Testis (tissue), 2 donors: ENCODE measurements at regions not wholly inside any gene's neighbourhood (a gene's known extent, or its start where the extent isn't known, plus 50 kb on each side); places are given as distances from the start of the nearest gene placed in this dataset.

Experiments
- DNase-seq: peaks from one replicate; pipeline ENCODE4 v3.0.0-alpha.2; 2019
- H3K27ac ChIP-seq, 2 donors: fragments of 200-600 bp; sonication (generic); one replicate each; pipeline ENCODE4 v1.5.1; 2019
- H3K27me3 ChIP-seq: fragments of 200-600 bp; sonication (generic); one replicate; pipeline ENCODE4 v1.5.1; 2019
- H3K36me3 ChIP-seq: fragments of 200-600 bp; sonication (generic); one replicate; pipeline ENCODE4 v1.5.1; 2017; ENCODE audit warnings: low read depth; ENCODE audit errors: missing control alignments
- H3K4me1 ChIP-seq: fragments of 200-600 bp; sonication (generic); one replicate; pipeline ENCODE4 v1.5.1; 2019
- H3K4me3 ChIP-seq, 2 donors: fragments of 200-600 bp; sonication (generic); one replicate each; pipeline ENCODE4 v1.5.1; 2017 to 2019
- H3K9me3 ChIP-seq: fragments of 200-600 bp; sonication (generic); one replicate; pipeline ENCODE4 v1.5.1; 2017
- CTCF ChIP-seq, 3 experiments: fragments of 450-650 bp in 2 of 3; fragments of 200-600 bp in 1 of 3; sonication (generic) in 1 of 3; IDR thresholded peaks; one replicate each; pipeline ENCODE4 v1.5.1; 2016 to 2019; ENCODE audit warnings: antibody characterized with exemption in 3 of 3, mild to moderate bottlenecking in 2 of 3, moderate library complexity in 1 of 3
- POLR2A ChIP-seq: fragments of 450-650 bp; IDR thresholded peaks from one replicate; pipeline ENCODE4 v1.6.1; 2017; ENCODE audit warnings: antibody characterized with exemption, mild to moderate bottlenecking, moderate library complexity
- WGBS, 2 donors: methylation state at CpG; one replicate each; pipeline ENCODE4 v1.1.5; 2018; 5-methylcytosine and 5-hydroxymethylcytosine counted together
- intact Hi-C: fragments of 100-400 bp; cut with DNase I; formaldehyde crosslinking; loops from one replicate; pipeline ENCODE4 v1.15.1; 2023; ENCODE audit warnings: low total_unique reads

GRCh38 chr6:21859193-21859735 is 265.7 kb downstream of the SOX4 start:
- WGBS, 2 donors: 95 to 96% methylated on average over 6 of the region's 6 CpGs
- TF ChIP-seq CTCF (IDR thresholded peaks at IDR 0.05) (no peak), POLR2A (no peak)
- H3K9me3 ChIP-seq: no peaks in the 10 kb centered on the region
- H3K36me3 ChIP-seq: no peaks in the 10 kb centered on the region
- intact Hi-C loops: no loop called here
- no peaks in the 10 kb centered on the region for H3K27me3 ChIP-seq
- no peak for DNase-seq
- H3K4me1 ChIP-seq: no peaks in the 10 kb centered on the region
- H3K4me3 ChIP-seq: no peak overlapping the region
- no peak overlapping the region for H3K27ac ChIP-seq

GRCh38 chr6:21861942-21862341 is 268.4 kb downstream of the SOX4 start:
- Histone ChIP-seq H3K27me3 (no peaks in the 10 kb centered on the region), H3K9me3 (no peaks in the 10 kb centered on the region), H3K4me3 (no peak overlapping the region), H3K36me3 (no peaks in the 10 kb centered on the region), H3K27ac (no peak overlapping the region), H3K4me1 (no peaks in the 10 kb centered on the region)
- intact Hi-C loops: no loop called here
- 97 to 98% methylated on average over 8 of the region's 8 CpGs for WGBS, 2 donors
- TF ChIP-seq POLR2A (no peak), CTCF (IDR thresholded peaks at IDR 0.05) (no peak)
- DNase-seq: no peak

- Histone ChIP-seq H3K9me3 (no peaks in the 10 kb centered on the region), H3K4me3 (no peak overlapping the region), H3K4me1 (no peaks in the 10 kb centered on the region), H3K27me3 (no peaks in the 10 kb centered on the region), H3K36me3 (no peaks in the 10 kb centered on the region), H3K27ac (no peak overlapping the region)
- no peak for DNase-seq
- intact Hi-C loops: no loop called here
- 42 to 43% methylated on average over 2 of the region's 2 CpGs for WGBS, 2 donors
- TF ChIP-seq CTCF (IDR thresholded peaks at IDR 0.05): no peak
- no peak for TF ChIP-seq POLR2A
These were observed 270.7 kb downstream of the SOX4 start for GRCh38 chr6:21864206-21864605.

- intact Hi-C loops: no loop called here
- Histone ChIP-seq H3K4me1 (no peaks in the 10 kb centered on the region), H3K4me3 (no peak overlapping the region), H3K27ac (no peak overlapping the region), H3K9me3 (no peaks in the 10 kb centered on the region), H3K36me3 (no peaks in the 10 kb centered on the region), H3K27me3 (no peaks in the 10 kb centered on the region)
- 74 to 83% methylated on average over 2 of the region's 2 CpGs for WGBS, 2 donors
- TF ChIP-seq CTCF (IDR thresholded peaks at IDR 0.05) (no peak), POLR2A (no peak)
- no peak for DNase-seq
These were observed 274.7 kb downstream of the SOX4 start for GRCh38 chr6:21868226-21868625.

- Histone ChIP-seq H3K4me3 (no peak overlapping the region), H3K27ac (no peak overlapping the region), H3K27me3 (no peaks in the 10 kb centered on the region), H3K36me3 (no peaks in the 10 kb centered on the region), H3K4me1 (no peaks in the 10 kb centered on the region), H3K9me3 (no peaks in the 10 kb centered on the region)
- WGBS, 2 donors: 80 to 95% methylated on average over 8 of the region's 8 CpGs
- TF ChIP-seq CTCF (IDR thresholded peaks at IDR 0.05) (no peak), POLR2A (no peak)
- DNase-seq: no peak
- intact Hi-C loops: no loop called here
These were observed 275.7 kb downstream of the SOX4 start for GRCh38 chr6:21869085-21869771.
